Gastrocnemius medialis (tissue), 4 donors: ENCODE measurements at regions not wholly inside any gene's neighbourhood (a gene's known extent, or its start where the extent isn't known, plus 50 kb on each side); places are given as distances from the start of the nearest gene placed in this dataset.

Source experiments
- ATAC-seq, 2 donors: fragments of 150-250 bp; one replicate each; pipeline ENCODE4 v1.9.1; 2016
- DNase-seq, 2 donors: peaks; one replicate each; pipeline ENCODE4 v3.0.0-alpha.2; 2019
- H3K27ac ChIP-seq, 4 donors: fragments of 200-600 bp; sonication (generic); 1 replicate in 1 of 4; 2 replicates in 3 of 4; pipeline ENCODE4 v1.5.1; 2016 to 2018; ENCODE audit warnings: mild to moderate bottlenecking in 2 of 4, moderate library complexity in 1 of 4
- H3K27me3 ChIP-seq, 3 donors: fragments of 200-600 bp; sonication (generic) in 2 of 3; 1 replicate in 1 of 3; 2 replicates in 2 of 3; pipeline versions ENCODE4 v1.5.1 to v1.6.0; 2016 to 2019; ENCODE audit warnings: mild to moderate bottlenecking in 1 of 3, moderate library complexity in 1 of 3
- H3K36me3 ChIP-seq, 2 donors: fragments of 200-600 bp; sonication (generic) in 1 of 2; one replicate each; pipeline ENCODE4 v1.5.1; 2017 to 2018
- H3K4me1 ChIP-seq, 2 donors: fragments of 200-600 bp; sonication (generic) in 1 of 2; one replicate each; pipeline ENCODE4 v1.5.1; 2016 to 2017; ENCODE audit warnings: mild to moderate bottlenecking in 2 of 2
- H3K4me3 ChIP-seq, 4 donors: fragments of 200-600 bp; sonication (generic) in 3 of 4; 1 replicate in 1 of 4; 2 replicates in 3 of 4; pipeline ENCODE4 v1.5.1; 2016 to 2019; ENCODE audit warnings: mild to moderate bottlenecking in 2 of 4
- H3K9me3 ChIP-seq, 3 donors: fragments of 200-600 bp; sonication (generic) in 2 of 3; 1 replicate in 1 of 3; 2 replicates in 2 of 3; pipeline ENCODE4 v1.5.1; 2016 to 2019
- POLR2A ChIP-seq, 2 donors: fragments of 450-650 bp; IDR thresholded peaks; one replicate each; pipeline ENCODE4 v1.6.1; 2017; ENCODE audit warnings: antibody characterized with exemption in 2 of 2, mild to moderate bottlenecking in 2 of 2, moderate library complexity in 2 of 2
- in situ Hi-C, 4 donors: fragments of 200-750 bp; cut with MboI; loops; one replicate each; pipeline versions ENCODE4 v1.15.0 to v1.8.0; 2017; ENCODE audit warnings: low sequenced_read_pairs in 4 of 4
- intact Hi-C: fragments of 100-400 bp; cut with DNase I; formaldehyde crosslinking; loops from one replicate; pipeline ENCODE4 v1.15.1; 2023; ENCODE audit warnings: low total_unique reads
- TF ChIP-seq, protein P1 (sequence below), 5 experiments: fragments of 450-650 bp in 3 of 5; fragments of 200-600 bp in 2 of 5; sonication (generic) in 2 of 5; IDR thresholded peaks in 4 of 5; conservative IDR thresholded peaks in 1 of 5; 1 replicate in 4 of 5; 2 replicates in 1 of 5; pipeline ENCODE4 v1.5.1; 2016 to 2019; ENCODE audit warnings: antibody characterized with exemption in 5 of 5, mild to moderate bottlenecking in 3 of 5, moderate library complexity in 3 of 5

DNA sequence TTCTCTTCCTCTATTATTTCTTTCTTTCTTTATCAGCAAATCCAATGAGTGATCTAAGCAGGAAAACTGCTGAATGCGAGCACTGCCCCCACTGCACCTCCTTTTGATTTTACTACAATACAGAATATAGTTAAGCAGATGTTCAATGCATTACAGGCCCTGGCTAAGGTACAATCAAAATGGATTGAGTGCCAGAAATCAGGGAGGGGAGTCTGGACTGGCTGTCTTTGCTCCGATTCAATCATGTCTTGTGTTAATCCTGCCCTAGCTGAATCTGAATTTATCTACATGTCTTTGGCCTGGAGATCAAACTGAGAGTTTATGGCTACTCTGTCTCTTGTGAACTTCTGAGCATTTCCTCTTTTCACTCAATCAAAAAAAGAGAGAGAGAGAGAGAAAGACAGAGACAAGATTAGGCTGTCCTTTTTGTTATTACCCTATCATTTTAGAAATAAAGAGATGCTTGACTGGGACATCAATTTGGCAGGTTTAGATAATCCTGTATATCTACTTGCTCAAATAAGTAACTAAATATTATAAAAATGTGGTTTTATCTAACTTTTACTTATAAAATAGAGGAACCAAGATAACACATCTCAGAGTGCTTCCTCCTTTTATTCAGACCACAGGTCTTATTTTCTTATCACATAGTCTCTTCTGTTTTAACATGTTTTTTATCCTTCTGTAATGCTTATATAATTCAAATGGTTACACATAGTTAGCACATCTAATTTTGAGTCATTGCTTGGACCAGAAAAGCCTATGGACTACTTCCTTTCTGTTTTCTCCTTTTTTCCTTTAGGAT is 656.2 kb downstream of the KCNJ2 start:
- TF ChIP-seq POLR2A (IDR thresholded peaks at IDR 0.05) = no peak
- TF ChIP-seq, protein P1, sequence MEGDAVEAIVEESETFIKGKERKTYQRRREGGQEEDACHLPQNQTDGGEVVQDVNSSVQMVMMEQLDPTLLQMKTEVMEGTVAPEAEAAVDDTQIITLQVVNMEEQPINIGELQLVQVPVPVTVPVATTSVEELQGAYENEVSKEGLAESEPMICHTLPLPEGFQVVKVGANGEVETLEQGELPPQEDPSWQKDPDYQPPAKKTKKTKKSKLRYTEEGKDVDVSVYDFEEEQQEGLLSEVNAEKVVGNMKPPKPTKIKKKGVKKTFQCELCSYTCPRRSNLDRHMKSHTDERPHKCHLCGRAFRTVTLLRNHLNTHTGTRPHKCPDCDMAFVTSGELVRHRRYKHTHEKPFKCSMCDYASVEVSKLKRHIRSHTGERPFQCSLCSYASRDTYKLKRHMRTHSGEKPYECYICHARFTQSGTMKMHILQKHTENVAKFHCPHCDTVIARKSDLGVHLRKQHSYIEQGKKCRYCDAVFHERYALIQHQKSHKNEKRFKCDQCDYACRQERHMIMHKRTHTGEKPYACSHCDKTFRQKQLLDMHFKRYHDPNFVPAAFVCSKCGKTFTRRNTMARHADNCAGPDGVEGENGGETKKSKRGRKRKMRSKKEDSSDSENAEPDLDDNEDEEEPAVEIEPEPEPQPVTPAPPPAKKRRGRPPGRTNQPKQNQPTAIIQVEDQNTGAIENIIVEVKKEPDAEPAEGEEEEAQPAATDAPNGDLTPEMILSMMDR (IDR thresholded peaks at IDR 0.05 in 4 of 5, conservative IDR thresholded peaks at IDR 0.05 in 1 of 5) = no peak

DNA sequence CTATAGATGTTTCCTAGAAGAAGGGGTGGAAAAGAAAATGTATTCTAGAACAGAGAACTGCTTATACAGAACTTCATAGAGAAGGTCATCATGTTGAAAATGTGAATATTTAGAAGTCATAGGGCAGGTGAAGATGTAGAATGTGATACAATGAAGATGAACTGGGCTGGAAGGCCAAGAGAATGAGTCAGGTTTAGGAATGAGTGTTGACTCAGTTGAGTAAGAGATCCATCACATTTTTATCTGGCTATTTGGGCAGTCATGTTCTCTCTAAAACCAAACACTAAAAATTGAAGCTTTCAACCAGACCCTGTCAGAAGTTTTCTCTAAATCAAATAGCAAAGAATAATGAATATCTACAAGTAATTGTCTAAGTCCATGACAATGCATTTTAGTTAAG is 660.5 kb downstream of the KCNJ2 start:
- no peaks in the 10 kb centered on the region for H3K4me1 ChIP-seq
- TF ChIP-seq POLR2A (IDR thresholded peaks at IDR 0.05) = no peak
- TF ChIP-seq, protein P1 (IDR thresholded peaks at IDR 0.05 in 4 of 5, conservative IDR thresholded peaks at IDR 0.05 in 1 of 5) = no peak
- H3K36me3 ChIP-seq = no peaks in the 10 kb centered on the region
- no peak overlapping the region for H3K27ac ChIP-seq
- intact Hi-C loops (no loop called here), in situ Hi-C loops (no loop called here)
- no peaks in the 10 kb centered on the region for H3K27me3 ChIP-seq
- DNase-seq (no peak), ATAC-seq (no peak)
- no peak overlapping the region for H3K4me3 ChIP-seq
- H3K9me3 ChIP-seq = no peaks in the 10 kb centered on the region

More for the DNA sequence above, 656.2 kb downstream of the KCNJ2 start:
- no peak for DNase-seq
- Histone ChIP-seq H3K9me3 (no peaks in the 10 kb centered on the region), H3K27ac (no peak overlapping the region), H3K4me3 (no peak overlapping the region), H3K36me3 (no peaks in the 10 kb centered on the region), H3K27me3 (no peaks in the 10 kb centered on the region), H3K4me1 (no peaks in the 10 kb centered on the region)
- in situ Hi-C loops (no loop called here), intact Hi-C loops (no loop called here)
- ATAC-seq = no peak

DNA sequence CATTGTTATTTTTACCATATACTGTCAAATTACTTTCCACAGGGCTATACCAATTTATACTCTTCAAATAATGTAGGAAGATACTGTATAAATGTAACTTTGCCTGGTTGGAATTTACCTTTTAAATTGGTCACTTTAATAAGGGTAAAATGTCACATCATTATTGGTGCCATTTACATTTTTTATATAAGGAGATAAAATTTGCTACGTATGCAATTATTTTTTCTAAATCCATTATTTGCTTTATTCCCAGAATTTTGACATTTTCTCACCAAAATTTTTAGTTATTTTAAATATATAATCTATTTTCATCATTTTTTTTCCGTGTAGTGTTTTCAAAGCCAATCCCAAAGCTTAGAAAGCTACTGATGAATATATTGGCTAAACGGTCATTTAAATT is 664.7 kb downstream of the KCNJ2 start:
- intact Hi-C loops (no loop called here), in situ Hi-C loops (no loop called here)
- TF ChIP-seq, protein P1 (IDR thresholded peaks at IDR 0.05 in 4 of 5, conservative IDR thresholded peaks at IDR 0.05 in 1 of 5) = no peak
- TF ChIP-seq POLR2A (IDR thresholded peaks at IDR 0.05) = no peak
- H3K27ac ChIP-seq = no peak overlapping the region
- H3K9me3 ChIP-seq = no peaks in the 10 kb centered on the region
- no peaks in the 10 kb centered on the region for H3K36me3 ChIP-seq
- H3K4me1 ChIP-seq = no peaks in the 10 kb centered on the region
- ATAC-seq (no peak), DNase-seq (no peak)
- H3K4me3 ChIP-seq = no peak overlapping the region
- no peaks in the 10 kb centered on the region for H3K27me3 ChIP-seq

DNA sequence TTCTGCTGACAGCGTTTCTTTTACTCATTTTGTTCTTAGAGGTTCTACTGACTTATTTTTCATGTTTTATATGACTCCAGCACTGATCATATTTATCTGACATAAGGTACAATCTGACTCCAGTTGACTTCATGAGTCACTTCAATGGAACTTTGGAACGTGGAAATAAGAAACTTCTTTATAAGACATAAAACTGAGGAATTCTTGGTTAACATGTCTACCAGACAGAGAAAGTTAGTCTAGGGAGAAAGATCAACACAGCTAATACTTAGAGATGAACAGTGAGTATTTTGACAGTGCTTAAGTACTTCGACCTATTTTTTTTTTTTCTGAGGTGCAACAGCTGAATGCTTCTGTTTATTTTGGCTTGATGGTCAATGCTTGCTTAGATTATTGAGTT is 679.5 kb downstream of the KCNJ2 start:
- Histone ChIP-seq H3K27me3 (no peaks in the 10 kb centered on the region), H3K27ac (no peak overlapping the region), H3K9me3 (no peaks in the 10 kb centered on the region), H3K4me1 (no peaks in the 10 kb centered on the region), H3K36me3 (no peaks in the 10 kb centered on the region), H3K4me3 (no peak overlapping the region)
- TF ChIP-seq POLR2A (IDR thresholded peaks at IDR 0.05) = no peak
- TF ChIP-seq, protein P1 (IDR thresholded peaks at IDR 0.05 in 4 of 5, conservative IDR thresholded peaks at IDR 0.05 in 1 of 5) = no peak
- intact Hi-C loops (no loop called here), in situ Hi-C loops (no loop called here)
- no peak for ATAC-seq
- no peak for DNase-seq
